ENCODE measurements at regions not wholly inside any gene's neighbourhood (a gene's known extent, or its start where the extent isn't known, plus 50 kb on each side); places are given as distances from the start of the nearest gene placed in this dataset.

- DNase-seq = no peak
Measured at GRCh38 chr2:2620604-2621003, 289.5 kb upstream of the MYT1L start.

- no peak for DNase-seq
Measured at GRCh38 chr2:2619995-2620394, 288.9 kb upstream of the MYT1L start.

- no peak for DNase-seq
Measured at GRCh38 chr2:2614452-2614851, 283.4 kb upstream of the MYT1L start.

GRCh38 chr2:2613279-2614199 is 282.5 kb upstream of the MYT1L start:
- DNase-seq = peak; percentile 94

GRCh38 chr2:2610751-2611150 is 279.7 kb upstream of the MYT1L start:
- no peak for DNase-seq

GRCh38 chr2:2600366-2600765 is 269.3 kb upstream of the MYT1L start:
- DNase-seq = no peak

GRCh38 chr2:2599441-2599840 is 268.4 kb upstream of the MYT1L start:
- DNase-seq = no peak

GRCh38 chr2:2597712-2598111 is 266.6 kb upstream of the MYT1L start:
- no peak for DNase-seq

- DNase-seq = no peak
Measured at GRCh38 chr2:2591542-2591940, 260.5 kb upstream of the MYT1L start.

GRCh38 chr2:2590841-2591541 is 259.9 kb upstream of the MYT1L start:
- peak; percentile 32 for DNase-seq

GRCh38 chr2:2590141-2590540 is 259.1 kb upstream of the MYT1L start:
- peak; percentile 7 for DNase-seq

- DNase-seq = peak; percentile 2
Measured at GRCh38 chr2:2588777-2589176, 257.7 kb upstream of the MYT1L start.

- no peak for DNase-seq
Measured at GRCh38 chr2:2587354-2587753, 256.3 kb upstream of the MYT1L start.

GRCh38 chr2:2586931-2587330 is 255.9 kb upstream of the MYT1L start:
- peak; percentile 10 for DNase-seq

- peak; percentile 7 for DNase-seq
Measured at GRCh38 chr2:2586068-2586776, 255.1 kb upstream of the MYT1L start.

GRCh38 chr2:2582998-2583545 is 252.0 kb upstream of the MYT1L start:
- peak; percentile 26 for DNase-seq

- peak; percentile 15 for DNase-seq
Measured at GRCh38 chr2:2581331-2582159, 250.5 kb upstream of the MYT1L start.

- DNase-seq = peak; percentile 19
Measured at GRCh38 chr2:2580841-2581240, 249.8 kb upstream of the MYT1L start.

GRCh38 chr2:2580341-2580740 is 249.3 kb upstream of the MYT1L start:
- DNase-seq = peak; percentile 28

- DNase-seq = peak; percentile 13
Measured at GRCh38 chr2:2579814-2580213, 248.7 kb upstream of the MYT1L start.

- peak; percentile 49 for DNase-seq
Measured at GRCh38 chr2:2577407-2577831, 246.3 kb upstream of the MYT1L start.

GRCh38 chr2:2575870-2576386 is 244.9 kb upstream of the MYT1L start:
- DNase-seq = peak; percentile 17

Measured in right forelimb (tissue), 1 donor.